C4-2B (cell line): ENCODE measurements at regions not wholly inside any gene's neighbourhood (a gene's known extent, or its start where the extent isn't known, plus 50 kb on each side); places are given as distances from the start of the nearest gene placed in this dataset.

Experiments used
- H3K27ac ChIP-seq: fragments of 450-650 bp; 2 replicates; pipeline ENCODE4 v1.5.1; 2017
- CTCF ChIP-seq: fragments of 450-650 bp; conservative IDR thresholded peaks from 2 replicates; pipeline ENCODE4 v1.5.1; 2017; ENCODE audit warnings: mild to moderate bottlenecking
- ZFX ChIP-seq: fragments of 450-650 bp; IDR thresholded peaks from 2 replicates; pipeline ENCODE4 v1.6.1; 2017

- no peak for TF ChIP-seq CTCF
- TF ChIP-seq ZFX: no peak
- no peak overlapping the region for H3K27ac ChIP-seq
These were observed 350.0 kb upstream of the RUNX1 start for GRCh38 chr21:35399002-35399530.

GRCh38 chr21:35398346-35398982 is 349.4 kb upstream of the RUNX1 start:
- TF ChIP-seq ZFX: no peak
- TF ChIP-seq CTCF: no peak
- no peak overlapping the region for H3K27ac ChIP-seq

- no peak overlapping the region for H3K27ac ChIP-seq
- TF ChIP-seq CTCF: no peak
- no peak for TF ChIP-seq ZFX
These were observed 348.7 kb upstream of the RUNX1 start for GRCh38 chr21:35397781-35398180.

GRCh38 chr21:35396655-35397054 is 347.6 kb upstream of the RUNX1 start:
- no peak overlapping the region for H3K27ac ChIP-seq
- TF ChIP-seq ZFX: no peak
- TF ChIP-seq CTCF: no peak

GRCh38 chr21:35395728-35396127 is 346.6 kb upstream of the RUNX1 start:
- no peak overlapping the region for H3K27ac ChIP-seq
- TF ChIP-seq ZFX (no peak), CTCF (no peak)

- no peak for TF ChIP-seq CTCF
- no peak for TF ChIP-seq ZFX
- no peak overlapping the region for H3K27ac ChIP-seq
These were observed 345.7 kb upstream of the RUNX1 start for GRCh38 chr21:35394634-35395369.

GRCh38 chr21:35394049-35394448 is 344.9 kb upstream of the RUNX1 start:
- TF ChIP-seq CTCF (no peak), ZFX (no peak)
- no peak overlapping the region for H3K27ac ChIP-seq
